Hepatocyte (in vitro differentiated cells): ENCODE measurements at regions not wholly inside any gene's neighbourhood (a gene's known extent, or its start where the extent isn't known, plus 50 kb on each side); places are given as distances from the start of the nearest gene placed in this dataset.
A peak's percentile ranks its signal among the peaks of the same experiment; 100 is the strongest.

Experiments used
- DNase-seq: peaks from one replicate; pipeline ENCODE4 v3.0.0-alpha.2; 2016; ENCODE audit warnings: low spot score
- H2AFZ ChIP-seq: fragments of 200-600 bp; sonication (generic); 2 replicates; pipeline ENCODE4 v1.6.0; 2016; ENCODE audit warnings: antibody characterized with exemption, mild to moderate bottlenecking
- H3K27ac ChIP-seq: fragments of 200-600 bp; sonication (generic); 2 replicates; pipeline ENCODE4 v1.5.1; 2016; ENCODE audit warnings: mild to moderate bottlenecking
- H3K27me3 ChIP-seq: fragments of 200-600 bp; sonication (generic); 2 replicates; pipeline ENCODE4 v1.6.1; 2016
- H3K36me3 ChIP-seq: fragments of 200-600 bp; sonication (generic); replicated peaks from 2 replicates; pipeline ENCODE4 v1.5.1; 2016; ENCODE audit warnings: low read depth; ENCODE audit not compliant: insufficient read depth
- H3K4me1 ChIP-seq: fragments of 200-600 bp; sonication (generic); 2 replicates; pipeline ENCODE4 v1.5.1; 2016; ENCODE audit warnings: mild to moderate bottlenecking, moderate library complexity; ENCODE audit not compliant: insufficient read depth
- H3K4me2 ChIP-seq: fragments of 200-600 bp; sonication (generic); 2 replicates; pipeline ENCODE4 v1.6.0; 2016
- H3K4me3 ChIP-seq: fragments of 200-600 bp; sonication (generic); 2 replicates; pipeline ENCODE4 v1.5.1; 2016; ENCODE audit warnings: mild to moderate bottlenecking
- H3K79me2 ChIP-seq: fragments of 200-600 bp; sonication (generic); 2 replicates; pipeline ENCODE4 v1.6.0; 2017; ENCODE audit warnings: mild to moderate bottlenecking
- H3K9me2 ChIP-seq: fragments of 200-600 bp; sonication (generic); replicated peaks from 2 replicates; pipeline ENCODE4 v1.6.0; 2017; ENCODE audit warnings: mild to moderate bottlenecking; ENCODE audit not compliant: insufficient read depth
- H3K9me3 ChIP-seq: fragments of 200-600 bp; sonication (generic); 2 replicates; pipeline ENCODE4 v1.5.1; 2016; ENCODE audit warnings: low read depth, mild to moderate bottlenecking
- H4K20me1 ChIP-seq: fragments of 200-600 bp; sonication (generic); 2 replicates; pipeline ENCODE4 v1.6.0; 2016; ENCODE audit warnings: mild to moderate bottlenecking; ENCODE audit not compliant: insufficient read depth, poor library complexity, severe bottlenecking
- CTCF ChIP-seq: fragments of 200-600 bp; sonication (generic); IDR thresholded peaks from 2 replicates; pipeline ENCODE4 v1.5.1; 2016; ENCODE audit warnings: antibody characterized with exemption, mild to moderate bottlenecking; ENCODE audit not compliant: poor library complexity
- EZH2 ChIP-seq: fragments of 200-600 bp; sonication (generic); IDR thresholded peaks from 2 replicates; pipeline ENCODE4 v1.6.1; 2016; ENCODE audit warnings: antibody characterized with exemption, mild to moderate bottlenecking, borderline replicate concordance
- EZH2phosphoT487 ChIP-seq: fragments of 200-600 bp; sonication (generic); IDR thresholded peaks from one replicate; pipeline ENCODE4 v1.6.1; 2018; ENCODE audit warnings: antibody characterized with exemption, mild to moderate bottlenecking, low read depth, moderate library complexity; ENCODE audit not compliant: unreplicated experiment, severe bottlenecking
- WGBS: methylation state at CpG from one replicate; pipeline ENCODE4 v1.1.6; 2016; ENCODE audit warnings: low lambda C conversion rate; ENCODE audit errors: missing lambda C conversion rate; 5-methylcytosine and 5-hydroxymethylcytosine counted together

GRCh38 chr13:80048030-80048429 lies 292.9 kb downstream of the SPRY2 start:
- no peak overlapping the region for H3K4me3 ChIP-seq
- H3K9me3 ChIP-seq: no peaks in the 10 kb centered on the region
- no peaks in the 10 kb centered on the region for H3K27me3 ChIP-seq
- no peak overlapping the region for H3K27ac ChIP-seq
- no peak overlapping the region for H2AFZ ChIP-seq
- no peak overlapping the region for H3K4me2 ChIP-seq
- no peaks in the 10 kb centered on the region for H3K9me2 ChIP-seq
- no peaks in the 10 kb centered on the region for H3K4me1 ChIP-seq
- DNase-seq: no peak
- no peaks in the 10 kb centered on the region for H4K20me1 ChIP-seq
- TF ChIP-seq EZH2 (no peak), EZH2phosphoT487 (no peak), CTCF (no peak)
- no peaks in the 10 kb centered on the region for H3K36me3 ChIP-seq
- WGBS: 79% methylated on average over 1 of the region's 1 CpG
- no peaks in the 10 kb centered on the region for H3K79me2 ChIP-seq

GRCh38 chr13:80047406-80047805 lies 293.5 kb downstream of the SPRY2 start:
- Histone ChIP-seq H2AFZ (no peak overlapping the region), H3K27me3 (no peaks in the 10 kb centered on the region), H3K36me3 (no peaks in the 10 kb centered on the region), H4K20me1 (no peaks in the 10 kb centered on the region), H3K4me1 (no peaks in the 10 kb centered on the region), H3K79me2 (no peaks in the 10 kb centered on the region), H3K4me2 (no peak overlapping the region), H3K9me2 (no peaks in the 10 kb centered on the region), H3K27ac (no peak overlapping the region), H3K4me3 (no peak overlapping the region), H3K9me3 (no peaks in the 10 kb centered on the region)
- no peak for DNase-seq
- 60% methylated on average over 8 of the region's 8 CpGs for WGBS
- no peak for TF ChIP-seq CTCF
- TF ChIP-seq EZH2: no peak
- TF ChIP-seq EZH2phosphoT487: no peak

GRCh38 chr13:80040981-80041317 lies 300.0 kb downstream of the SPRY2 start:
- H3K4me3 ChIP-seq: no peak overlapping the region
- no peak overlapping the region for H2AFZ ChIP-seq
- TF ChIP-seq EZH2phosphoT487 (no peak), CTCF (no peak), EZH2 (no peak)
- H3K36me3 ChIP-seq: no peaks in the 10 kb centered on the region
- no peak for DNase-seq
- H3K9me3 ChIP-seq: no peaks in the 10 kb centered on the region
- no peaks in the 10 kb centered on the region for H4K20me1 ChIP-seq
- no peak overlapping the region for H3K27ac ChIP-seq
- no peaks in the 10 kb centered on the region for H3K27me3 ChIP-seq
- H3K79me2 ChIP-seq: no peaks in the 10 kb centered on the region
- no peaks in the 10 kb centered on the region for H3K4me1 ChIP-seq
- 79% methylated on average over 4 of the region's 4 CpGs for WGBS
- H3K9me2 ChIP-seq: no peaks in the 10 kb centered on the region
- H3K4me2 ChIP-seq: no peak overlapping the region

GRCh38 chr13:80040196-80040980 lies 300.5 kb downstream of the SPRY2 start:
- no peaks in the 10 kb centered on the region for H4K20me1 ChIP-seq
- DNase-seq: peak; percentile 75
- no peak overlapping the region for H2AFZ ChIP-seq
- no peaks in the 10 kb centered on the region for H3K4me1 ChIP-seq
- no peaks in the 10 kb centered on the region for H3K36me3 ChIP-seq
- no peaks in the 10 kb centered on the region for H3K9me2 ChIP-seq
- no peaks in the 10 kb centered on the region for H3K79me2 ChIP-seq
- no peaks in the 10 kb centered on the region for H3K27me3 ChIP-seq
- TF ChIP-seq EZH2phosphoT487 (no peak), CTCF (no peak), EZH2 (no peak)
- no peak overlapping the region for H3K4me2 ChIP-seq
- no peaks in the 10 kb centered on the region for H3K9me3 ChIP-seq
- no peak overlapping the region for H3K4me3 ChIP-seq
- 61% methylated on average over 4 of the region's 4 CpGs for WGBS
- no peak overlapping the region for H3K27ac ChIP-seq
